MM.1S (cell line): ENCODE measurements at regions not wholly inside any gene's neighbourhood (a gene's known extent, or its start where the extent isn't known, plus 50 kb on each side); places are given as distances from the start of the nearest gene placed in this dataset.

Experiments
- CTCF ChIP-seq: fragments of 300-600 bp; sonication (generic); IDR thresholded peaks from 2 replicates; pipeline ENCODE4 v1.5.1; 2016; ENCODE audit warnings: antibody characterized with exemption, low read length, mixed read lengths
- EZH2 ChIP-seq: fragments of 300-600 bp; sonication (generic); optimal IDR thresholded peaks from 2 replicates; pipeline ENCODE3; 2017; ENCODE audit warnings: low read depth, mild to moderate bottlenecking, antibody characterized with exemption, low read length, mixed read lengths
- EZH2phosphoT487 ChIP-seq: fragments of 300-600 bp; sonication (generic); IDR thresholded peaks from 2 replicates; pipeline ENCODE4 v1.6.1; 2018; ENCODE audit warnings: antibody characterized with exemption, low read length

- TF ChIP-seq CTCF (no peak), EZH2phosphoT487 (no peak), EZH2 (no peak)
Measured at GRCh38 chr11:134822897-134823296, 410.9 kb upstream of the B3GAT1 start.
